ENCODE measurements at regions not wholly inside any gene's neighbourhood (a gene's known extent, or its start where the extent isn't known, plus 50 kb on each side); places are given as distances from the start of the nearest gene placed in this dataset.
A peak's percentile ranks its signal among the peaks of the same experiment; 100 is the strongest.

GRCh38 chr21:28142697-28143096 is 850.0 kb downstream of the LTN1 start:
- Histone ChIP-seq H3K9me3 (peaks cover 0 to 22% (median 0%) of the 10 kb centered on the region in 11 donors), H3K4me1 (peaks cover 0 to 12% (median 0%) of the 10 kb centered on the region in 9 donors), H3K27me3 (no peaks in the 10 kb centered on the region), H3K36me3 (no peaks in the 10 kb centered on the region), H3K27ac (no peak overlapping the region), H3K4me3 (no peak overlapping the region)
- intact Hi-C loops (cut with DNase I) = no loop called here
- no peak for ATAC-seq
- DNase-seq = no peak
- TF ChIP-seq, protein P1, sequence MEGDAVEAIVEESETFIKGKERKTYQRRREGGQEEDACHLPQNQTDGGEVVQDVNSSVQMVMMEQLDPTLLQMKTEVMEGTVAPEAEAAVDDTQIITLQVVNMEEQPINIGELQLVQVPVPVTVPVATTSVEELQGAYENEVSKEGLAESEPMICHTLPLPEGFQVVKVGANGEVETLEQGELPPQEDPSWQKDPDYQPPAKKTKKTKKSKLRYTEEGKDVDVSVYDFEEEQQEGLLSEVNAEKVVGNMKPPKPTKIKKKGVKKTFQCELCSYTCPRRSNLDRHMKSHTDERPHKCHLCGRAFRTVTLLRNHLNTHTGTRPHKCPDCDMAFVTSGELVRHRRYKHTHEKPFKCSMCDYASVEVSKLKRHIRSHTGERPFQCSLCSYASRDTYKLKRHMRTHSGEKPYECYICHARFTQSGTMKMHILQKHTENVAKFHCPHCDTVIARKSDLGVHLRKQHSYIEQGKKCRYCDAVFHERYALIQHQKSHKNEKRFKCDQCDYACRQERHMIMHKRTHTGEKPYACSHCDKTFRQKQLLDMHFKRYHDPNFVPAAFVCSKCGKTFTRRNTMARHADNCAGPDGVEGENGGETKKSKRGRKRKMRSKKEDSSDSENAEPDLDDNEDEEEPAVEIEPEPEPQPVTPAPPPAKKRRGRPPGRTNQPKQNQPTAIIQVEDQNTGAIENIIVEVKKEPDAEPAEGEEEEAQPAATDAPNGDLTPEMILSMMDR (IDR thresholded peaks at IDR 0.05) = no peak

- intact Hi-C loops (cut with DNase I) = no loop called here
- DNase-seq (no peak), ATAC-seq (no peak)
- TF ChIP-seq, protein P1 (IDR thresholded peaks at IDR 0.05) = no peak
- WGBS, 2 donors = 72 to 75% methylated on average over 2 of the region's 2 CpGs
- Histone ChIP-seq H3K4me3 (no peak overlapping the region), H3K36me3 (no peaks in the 10 kb centered on the region), H3K9me3 (peaks cover 0 to 24% (median 0%) of the 10 kb centered on the region in 11 donors), H3K27me3 (no peaks in the 10 kb centered on the region), H3K27ac (no peak overlapping the region), H3K4me1 (peaks cover 0 to 12% (median 0%) of the 10 kb centered on the region in 9 donors)
These were observed 854.4 kb downstream of the LTN1 start for GRCh38 chr21:28138272-28138671.

GRCh38 chr21:28136656-28137255 is 855.9 kb downstream of the LTN1 start:
- 58 to 77% methylated on average over 3 of the region's 3 CpGs for WGBS, 2 donors
- TF ChIP-seq, protein P1 (IDR thresholded peaks at IDR 0.05) = no peak

DNA sequence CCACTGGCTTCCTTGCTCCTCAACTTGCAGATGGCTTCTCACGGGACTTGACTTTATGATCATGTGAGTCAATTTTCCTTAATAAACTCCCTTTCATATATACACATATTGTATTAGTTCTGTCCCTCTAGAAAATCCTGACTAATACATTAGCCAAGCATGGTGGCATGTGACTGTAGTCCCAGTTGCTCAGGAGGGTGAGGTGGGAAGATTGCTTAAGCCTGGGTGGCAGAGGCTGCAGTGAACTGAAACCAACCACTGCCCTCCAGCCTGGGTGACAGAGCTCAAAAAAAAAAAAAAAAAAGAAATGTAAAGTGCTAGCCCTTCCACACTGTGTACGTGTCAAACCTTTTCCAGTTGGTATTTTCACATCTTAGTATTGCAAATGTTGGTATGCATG is 857.0 kb downstream of the LTN1 start:
- Histone ChIP-seq H3K4me1 (no peaks in the 10 kb centered on the region), H3K4me3 (no peak overlapping the region), H3K27me3 (no peaks in the 10 kb centered on the region), H3K27ac (no peak overlapping the region), H3K9me3 (peaks cover 0 to 47% (median 11%) of the 10 kb centered on the region in 11 donors), H3K36me3 (no peaks in the 10 kb centered on the region)
- TF ChIP-seq, protein P1 (IDR thresholded peaks at IDR 0.05) = no peak
- peak in 1 of 8 donors; percentile 42 for ATAC-seq
- DNase-seq = no peak
- WGBS, 2 donors = 92 to 95% methylated on average over 2 of the region's 2 CpGs
- intact Hi-C loops (cut with DNase I) = no loop called here

More at GRCh38 chr21:28136656-28137255, 855.9 kb downstream of the LTN1 start:
- no peaks in the 10 kb centered on the region for H3K27me3 ChIP-seq
- no peaks in the 10 kb centered on the region for H3K4me1 ChIP-seq
- H3K27ac ChIP-seq = no peak overlapping the region
- no peak for ATAC-seq
- no peak for DNase-seq
- H3K4me3 ChIP-seq = no peak overlapping the region
- no peaks in the 10 kb centered on the region for H3K36me3 ChIP-seq
- intact Hi-C loops (cut with DNase I) = no loop called here
- peaks cover 0 to 36% (median 5%) of the 10 kb centered on the region in 11 donors for H3K9me3 ChIP-seq

Measured in heart right ventricle (tissue), 16 donors.